Mononuclear cell (primary cell): ENCODE measurements at regions not wholly inside any gene's neighbourhood (a gene's known extent, or its start where the extent isn't known, plus 50 kb on each side); places are given as distances from the start of the nearest gene placed in this dataset.

Experiments
- H3K27me3 ChIP-seq: 2 replicates; pipeline ENCODE4 v1.6.0; 2011; ENCODE audit warnings: low read length, control low read depth; ENCODE audit not compliant: insufficient read depth
- H3K4me1 ChIP-seq: 2 replicates; pipeline ENCODE4 v1.5.1; 2011; ENCODE audit warnings: mild to moderate bottlenecking, low read length, control low read depth; ENCODE audit not compliant: insufficient read depth
- H3K4me3 ChIP-seq: 2 replicates; pipeline ENCODE4 v1.5.1; 2011; ENCODE audit warnings: mild to moderate bottlenecking, low read length, moderate library complexity
- H3K9me3 ChIP-seq: 2 replicates; pipeline ENCODE4 v1.5.1; 2011; ENCODE audit warnings: low read depth, mild to moderate bottlenecking, control low read depth, low read length

DNA sequence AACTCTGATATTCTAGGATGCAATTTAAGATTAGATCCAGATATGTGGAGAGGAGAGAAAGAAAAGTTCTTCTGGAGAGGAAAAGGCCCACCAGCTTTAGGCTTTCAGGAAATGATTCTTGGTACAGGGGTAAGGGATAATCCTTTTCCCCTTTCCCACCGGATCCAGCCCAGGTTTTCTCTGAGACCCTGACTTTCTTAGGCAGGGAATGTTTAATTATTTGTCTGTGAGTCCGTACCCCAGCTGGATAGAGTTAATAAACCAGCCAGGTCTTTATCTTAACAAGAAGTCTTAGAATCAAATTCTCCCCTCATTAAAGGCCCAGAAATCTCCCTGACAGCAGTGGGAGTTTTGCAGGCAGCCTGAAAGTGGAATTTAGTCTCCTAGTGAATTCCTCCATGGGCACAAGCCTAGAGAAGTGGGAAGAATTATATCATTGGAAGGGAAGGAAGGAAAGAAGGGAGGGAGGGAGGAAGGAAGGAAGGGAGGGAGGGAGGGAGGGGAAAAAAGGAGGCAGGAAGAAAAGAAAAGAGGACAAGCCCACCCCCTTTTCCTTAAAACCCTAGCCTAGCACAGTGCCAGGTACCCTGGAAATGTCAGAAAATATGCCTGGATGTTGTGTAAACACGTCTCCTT lies 189.0 kb downstream of the PLPP3 start:
- Histone ChIP-seq H3K4me1 (no peaks in the 10 kb centered on the region), H3K4me3 (no peak overlapping the region), H3K9me3 (no peaks in the 10 kb centered on the region), H3K27me3 (no peaks in the 10 kb centered on the region)

DNA sequence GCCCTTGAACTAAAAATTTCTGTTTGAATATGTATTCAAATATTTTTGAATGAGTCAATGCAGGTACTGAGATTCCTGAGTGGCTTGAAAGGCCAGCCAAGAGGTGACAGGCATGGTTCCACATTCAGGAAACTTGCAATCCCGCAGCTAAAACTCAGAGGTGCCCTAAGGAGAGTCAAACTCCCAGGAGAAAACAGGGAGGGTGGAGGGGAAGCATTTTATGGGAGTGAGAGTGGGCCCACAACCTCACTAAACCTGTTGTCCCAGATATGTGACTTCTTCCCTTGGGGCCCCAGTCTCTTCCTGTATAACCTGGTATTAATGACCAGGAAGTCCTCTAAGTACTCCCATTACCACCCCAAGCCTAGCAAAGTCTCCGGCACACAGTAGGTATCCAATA lies 189.6 kb downstream of the PLPP3 start:
- no peak overlapping the region for H3K4me3 ChIP-seq
- H3K27me3 ChIP-seq = no peaks in the 10 kb centered on the region
- no peaks in the 10 kb centered on the region for H3K9me3 ChIP-seq
- no peaks in the 10 kb centered on the region for H3K4me1 ChIP-seq

DNA sequence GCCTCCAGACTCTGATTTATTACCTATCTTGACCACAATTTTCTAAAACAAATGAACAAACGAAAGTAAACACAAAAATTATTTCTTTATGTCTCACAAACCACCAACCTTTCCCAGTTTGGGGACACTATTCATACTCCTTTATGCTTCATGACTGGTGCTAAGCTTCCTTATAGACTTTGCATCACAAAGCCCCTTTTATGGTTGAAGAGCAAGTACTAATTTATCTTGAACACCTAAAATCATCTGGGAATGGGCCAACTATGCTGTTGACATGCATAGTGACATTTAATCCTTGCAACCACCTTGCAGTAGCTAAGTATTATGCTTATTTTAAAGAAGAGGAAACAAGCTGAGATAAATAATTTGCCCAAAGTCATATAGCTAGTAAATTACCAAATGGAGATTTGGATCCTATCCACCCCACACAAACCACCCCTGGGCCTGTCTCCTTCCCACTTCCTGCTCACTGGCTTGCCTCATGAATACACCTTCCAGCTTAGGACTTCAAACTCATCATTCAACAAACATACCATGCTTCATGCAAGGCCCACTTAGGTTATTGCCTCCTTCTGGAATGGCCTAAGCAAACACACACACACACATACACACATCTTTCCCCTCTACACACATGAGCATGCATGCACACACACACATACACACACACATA lies 192.2 kb downstream of the PLPP3 start:
- H3K4me1 ChIP-seq = no peaks in the 10 kb centered on the region
- no peaks in the 10 kb centered on the region for H3K9me3 ChIP-seq
- H3K27me3 ChIP-seq = no peaks in the 10 kb centered on the region
- no peak overlapping the region for H3K4me3 ChIP-seq

DNA sequence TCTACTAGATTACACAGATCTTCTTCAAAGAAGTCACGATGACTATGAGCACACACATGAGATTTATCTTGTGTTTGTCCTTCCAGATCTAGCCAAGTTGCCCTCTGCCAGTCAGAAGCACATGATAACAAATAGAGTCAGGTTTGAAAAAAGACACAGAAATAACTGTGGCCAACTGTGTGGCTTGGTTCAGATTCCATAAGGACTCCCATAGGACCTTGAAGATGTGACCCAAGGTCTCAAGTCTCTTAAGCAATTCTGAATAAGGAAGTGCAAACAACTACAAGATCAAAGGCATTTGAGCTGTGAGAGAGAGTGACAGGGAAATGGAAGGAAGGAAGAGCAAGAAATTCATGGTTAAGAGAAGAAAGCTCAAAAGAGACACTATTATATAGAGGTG lies 194.0 kb downstream of the PLPP3 start:
- no peaks in the 10 kb centered on the region for H3K4me1 ChIP-seq
- H3K4me3 ChIP-seq = no peak overlapping the region
- H3K27me3 ChIP-seq = no peaks in the 10 kb centered on the region
- H3K9me3 ChIP-seq = no peaks in the 10 kb centered on the region

DNA sequence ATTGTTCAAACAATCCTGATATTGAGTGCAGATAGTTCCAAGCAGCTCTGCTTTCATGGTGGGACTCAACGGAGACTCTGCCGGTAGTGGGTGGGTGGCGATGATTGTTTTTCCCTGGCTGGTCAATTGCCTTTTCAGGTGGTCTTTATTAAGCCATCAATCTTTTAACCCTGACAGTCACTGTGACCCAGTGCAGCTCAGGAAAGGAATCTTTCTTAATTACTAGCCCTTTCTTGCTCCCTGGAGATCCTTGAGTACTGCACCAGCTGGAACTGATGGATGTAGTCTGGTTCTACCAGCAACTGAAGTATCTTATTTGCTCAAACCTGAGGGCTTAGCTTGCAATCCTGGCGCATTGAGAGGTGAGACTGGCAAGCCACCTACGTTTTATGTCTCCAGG lies 196.4 kb downstream of the PLPP3 start:
- H3K4me1 ChIP-seq = no peaks in the 10 kb centered on the region
- H3K4me3 ChIP-seq = no peak overlapping the region
- H3K27me3 ChIP-seq = no peaks in the 10 kb centered on the region
- no peaks in the 10 kb centered on the region for H3K9me3 ChIP-seq

DNA sequence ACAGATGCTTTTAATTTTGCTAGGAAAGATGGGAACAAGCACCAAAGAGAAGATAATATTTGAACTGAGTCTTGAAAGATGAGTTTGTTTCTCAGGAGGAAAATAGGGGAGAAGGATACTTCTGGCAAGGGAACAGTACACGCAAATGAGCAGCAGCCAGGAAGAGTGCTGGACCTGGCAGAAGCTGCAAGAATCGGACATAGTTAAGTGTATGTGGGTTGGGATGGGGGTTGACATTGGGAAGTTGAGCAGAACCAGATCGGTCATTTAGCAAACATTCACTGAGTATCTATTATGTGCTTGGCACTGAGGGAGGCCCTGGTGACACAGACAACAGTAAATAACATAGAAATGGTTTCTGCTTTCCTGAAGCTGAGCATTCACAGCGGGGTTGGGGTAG lies 198.8 kb downstream of the PLPP3 start:
- Histone ChIP-seq H3K4me1 (no peaks in the 10 kb centered on the region), H3K4me3 (no peak overlapping the region), H3K9me3 (no peaks in the 10 kb centered on the region), H3K27me3 (no peaks in the 10 kb centered on the region)

DNA sequence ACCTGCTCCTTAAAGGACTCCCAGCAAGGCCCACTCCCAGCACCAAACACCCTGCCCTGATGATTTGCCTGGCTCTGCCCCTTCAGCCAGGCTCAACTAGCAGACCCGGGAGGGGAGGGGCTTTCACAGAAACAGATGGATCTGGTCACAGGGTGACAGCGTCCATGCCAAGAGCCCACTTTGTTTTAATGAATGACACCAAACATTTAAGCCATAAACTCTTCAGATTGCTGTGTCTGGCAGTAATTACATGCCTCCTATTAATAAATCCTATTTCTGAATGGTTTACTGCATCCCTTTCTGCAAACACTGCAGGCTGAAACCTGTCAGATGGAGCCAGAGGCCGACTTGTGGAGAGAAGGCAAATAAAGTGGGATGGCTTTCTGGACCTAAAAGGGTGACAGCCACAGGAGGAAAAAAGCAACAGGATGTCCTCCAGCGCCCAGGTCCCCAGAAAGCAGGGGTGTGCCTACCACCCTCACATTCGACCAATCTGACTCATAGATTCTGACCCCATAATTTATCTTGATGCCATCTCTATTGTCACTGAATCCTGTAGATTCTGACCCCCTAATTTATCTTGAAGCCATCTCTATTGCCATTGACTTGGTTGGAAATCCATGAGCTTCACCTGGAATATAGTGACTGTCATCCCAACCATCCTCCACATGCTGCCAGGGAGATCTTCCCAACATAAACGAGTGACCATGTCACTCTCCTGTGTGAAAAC lies 200.9 kb downstream of the PLPP3 start:
- Histone ChIP-seq H3K27me3 (no peaks in the 10 kb centered on the region), H3K4me1 (no peaks in the 10 kb centered on the region), H3K9me3 (no peaks in the 10 kb centered on the region), H3K4me3 (no peak overlapping the region)

DNA sequence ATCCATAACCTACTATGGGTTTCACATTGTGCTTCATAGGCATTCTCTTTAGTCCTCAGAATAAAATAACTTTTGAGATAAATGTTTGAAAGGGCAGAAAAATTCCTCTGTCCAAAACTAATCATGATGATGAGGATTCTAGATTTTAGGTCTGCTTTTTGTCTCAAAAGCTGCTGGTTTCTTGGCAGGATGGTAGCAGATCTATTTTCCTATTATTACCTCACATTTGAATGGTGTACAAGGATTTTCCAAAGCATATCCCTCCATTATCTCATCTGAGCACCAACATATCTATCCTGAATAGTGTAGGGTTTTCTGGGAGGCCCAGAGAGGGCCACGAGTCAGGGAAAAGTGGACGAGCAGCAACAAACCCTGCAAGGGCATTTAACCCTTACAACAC lies 201.9 kb downstream of the PLPP3 start:
- H3K4me1 ChIP-seq = no peaks in the 10 kb centered on the region
- H3K4me3 ChIP-seq = no peak overlapping the region
- H3K27me3 ChIP-seq = no peaks in the 10 kb centered on the region
- no peaks in the 10 kb centered on the region for H3K9me3 ChIP-seq

DNA sequence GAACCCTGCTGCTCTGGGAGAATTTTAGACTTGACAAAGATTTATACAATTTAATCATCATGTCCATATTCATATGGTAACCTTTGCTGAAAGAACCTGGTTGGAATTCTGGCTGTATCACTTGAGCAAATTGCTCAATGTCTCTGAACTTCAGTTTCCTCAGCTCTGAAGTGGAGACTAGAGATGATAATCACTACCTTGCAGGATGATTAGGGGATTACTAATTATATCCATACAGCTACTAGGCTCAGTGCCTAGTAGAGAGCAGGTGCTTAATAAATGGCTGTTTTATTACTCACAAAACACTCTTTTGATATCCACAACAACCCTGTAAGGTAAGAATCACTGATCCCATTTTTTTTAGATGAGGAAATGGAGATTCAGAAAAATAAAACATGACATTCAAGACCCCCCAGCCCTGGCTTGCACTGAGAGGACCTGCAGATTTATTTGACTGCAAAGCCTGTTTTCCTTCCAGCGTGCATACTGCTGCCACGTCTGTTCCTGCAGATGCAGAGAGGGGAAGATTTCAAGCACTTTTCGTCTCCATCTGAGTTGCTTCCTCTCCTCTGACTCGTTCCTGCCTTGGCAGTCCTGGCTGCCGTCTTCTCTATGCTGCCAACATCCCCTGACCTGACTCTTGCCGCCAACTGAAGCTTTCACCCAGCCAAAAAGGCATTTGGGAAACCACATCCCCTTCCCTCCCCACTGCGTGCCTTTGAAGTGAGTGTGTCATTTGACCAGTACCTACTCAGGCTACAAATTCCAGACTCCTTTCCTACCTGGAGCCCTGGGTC lies 203.0 kb downstream of the PLPP3 start:
- Histone ChIP-seq H3K4me1 (no peaks in the 10 kb centered on the region), H3K4me3 (no peak overlapping the region), H3K9me3 (no peaks in the 10 kb centered on the region), H3K27me3 (no peaks in the 10 kb centered on the region)

DNA sequence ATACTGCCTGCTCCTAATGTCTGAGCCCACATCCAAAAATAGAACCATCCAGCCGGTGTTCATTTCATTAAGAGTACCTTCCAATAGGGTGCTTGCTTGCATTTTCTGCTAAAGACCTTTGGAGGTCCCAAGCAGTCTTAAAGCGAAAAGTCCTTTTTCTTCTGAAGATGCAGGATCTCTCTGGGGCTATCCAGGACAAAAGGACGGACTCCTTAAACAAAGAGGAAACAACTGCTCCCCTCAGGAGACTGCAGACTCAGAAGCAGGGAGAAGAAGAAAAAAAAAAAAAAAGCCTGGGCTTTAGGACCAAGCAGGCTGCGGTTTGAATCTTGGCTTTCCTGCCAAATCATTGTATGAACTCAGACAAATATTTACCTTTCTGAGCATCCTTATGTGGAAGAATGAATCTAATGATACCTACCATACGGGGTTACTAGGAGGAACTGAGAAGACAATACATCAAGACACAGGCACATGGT lies 204.0 kb downstream of the PLPP3 start:
- Histone ChIP-seq H3K9me3 (no peaks in the 10 kb centered on the region), H3K4me1 (no peaks in the 10 kb centered on the region), H3K27me3 (no peaks in the 10 kb centered on the region), H3K4me3 (no peak overlapping the region)

DNA sequence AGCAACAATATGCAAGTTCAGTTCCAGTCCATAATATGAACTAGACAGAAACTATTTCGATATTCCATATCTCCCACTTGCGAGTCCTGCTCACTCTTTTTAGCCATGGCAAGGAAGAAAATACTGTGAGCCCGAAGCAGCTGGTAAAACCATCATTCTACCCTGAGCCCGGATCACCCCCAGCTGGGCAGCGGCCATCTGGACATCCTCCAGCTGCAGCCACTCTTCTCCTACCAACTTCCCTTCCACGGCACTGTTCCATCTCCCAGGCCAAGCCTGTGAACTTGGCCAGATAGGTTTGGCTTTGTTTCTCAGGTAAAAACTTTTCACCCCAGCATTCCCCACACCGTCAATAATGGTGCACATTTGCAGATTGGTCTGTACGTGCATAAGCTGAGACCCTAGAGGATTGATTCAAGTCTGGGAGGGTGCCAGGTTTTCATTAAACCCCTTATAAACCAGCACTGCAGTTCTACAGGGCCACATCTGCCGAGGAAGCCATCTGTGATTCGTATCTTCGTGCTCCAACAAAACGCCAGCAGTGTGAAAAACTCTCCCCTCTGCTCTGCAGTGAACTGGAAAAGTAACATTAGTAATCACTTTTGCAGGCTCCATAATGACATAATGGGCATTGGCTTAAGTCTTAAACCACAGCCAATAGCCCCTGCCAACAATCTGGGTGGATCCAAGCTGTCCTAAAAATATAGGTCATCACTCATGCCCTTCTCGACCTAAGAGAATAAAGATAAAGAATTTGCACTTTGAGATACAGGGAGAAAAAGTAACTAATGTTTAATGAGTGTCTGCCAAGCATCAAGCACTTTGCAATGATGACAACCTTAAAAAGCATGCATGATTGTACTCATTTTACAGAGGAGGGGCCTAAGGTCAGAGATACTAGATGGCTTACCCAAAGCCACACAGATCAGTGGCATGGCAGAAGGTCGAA lies 205.1 kb downstream of the PLPP3 start:
- Histone ChIP-seq H3K4me1 (no peaks in the 10 kb centered on the region), H3K9me3 (no peaks in the 10 kb centered on the region), H3K27me3 (no peaks in the 10 kb centered on the region), H3K4me3 (no peak overlapping the region)

DNA sequence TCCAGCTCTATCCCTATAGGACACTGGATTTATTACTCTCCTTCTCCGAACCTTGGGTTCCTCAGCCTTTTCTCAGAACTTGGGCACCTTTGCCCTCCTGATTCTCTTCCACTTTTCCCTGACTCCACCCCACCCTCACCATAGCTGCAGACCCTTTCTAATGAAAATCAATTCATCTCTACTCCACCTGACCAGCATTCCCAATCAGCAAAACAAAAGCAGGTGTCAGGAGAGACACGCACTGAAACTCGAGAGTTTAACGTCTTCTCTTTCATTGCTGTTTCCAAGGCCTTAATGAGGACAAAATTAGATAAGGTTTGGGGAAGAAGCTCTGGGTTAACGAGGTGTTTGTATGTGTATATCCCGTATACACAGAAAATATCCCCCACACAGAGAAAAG lies 208.8 kb downstream of the PLPP3 start:
- no peak overlapping the region for H3K4me3 ChIP-seq
- H3K9me3 ChIP-seq = no peaks in the 10 kb centered on the region
- H3K27me3 ChIP-seq = no peaks in the 10 kb centered on the region
- H3K4me1 ChIP-seq = no peaks in the 10 kb centered on the region

DNA sequence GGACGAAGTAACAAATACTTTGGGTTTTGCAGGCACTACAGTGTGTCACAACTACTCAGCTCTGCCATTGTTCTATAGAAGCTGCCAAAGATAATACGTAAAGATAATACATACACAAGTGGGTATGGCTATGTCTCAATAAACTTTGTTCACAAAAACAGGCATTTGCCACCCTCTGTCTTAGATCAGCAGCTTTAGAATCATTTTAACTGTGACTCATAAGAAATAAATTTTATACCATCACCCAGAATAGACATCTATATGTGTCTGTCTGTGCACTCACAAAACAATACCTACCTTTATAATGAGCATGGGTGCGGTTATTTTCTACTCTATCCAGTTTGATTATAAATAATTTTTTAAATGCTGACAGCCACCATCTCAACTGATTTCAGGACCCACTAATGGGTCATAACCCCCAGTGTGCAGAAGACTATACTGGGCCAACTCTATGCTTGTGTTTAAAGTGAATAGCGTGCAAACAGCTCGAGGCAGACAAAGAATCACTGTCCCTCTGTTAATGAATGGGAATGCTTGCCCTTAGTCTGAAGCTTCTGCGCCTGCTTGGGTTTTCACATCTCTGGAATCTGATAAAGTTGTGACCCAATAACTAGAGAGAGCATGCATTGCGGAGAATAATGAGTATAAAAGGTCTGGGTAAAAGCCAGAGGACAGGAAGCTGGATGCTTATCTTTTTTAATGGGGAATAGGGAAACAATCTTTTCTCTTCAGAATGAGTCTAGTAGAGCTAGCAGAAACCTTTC lies 216.2 kb downstream of the PLPP3 start:
- Histone ChIP-seq H3K4me3 (no peak overlapping the region), H3K4me1 (no peaks in the 10 kb centered on the region), H3K27me3 (no peaks in the 10 kb centered on the region), H3K9me3 (no peaks in the 10 kb centered on the region)

DNA sequence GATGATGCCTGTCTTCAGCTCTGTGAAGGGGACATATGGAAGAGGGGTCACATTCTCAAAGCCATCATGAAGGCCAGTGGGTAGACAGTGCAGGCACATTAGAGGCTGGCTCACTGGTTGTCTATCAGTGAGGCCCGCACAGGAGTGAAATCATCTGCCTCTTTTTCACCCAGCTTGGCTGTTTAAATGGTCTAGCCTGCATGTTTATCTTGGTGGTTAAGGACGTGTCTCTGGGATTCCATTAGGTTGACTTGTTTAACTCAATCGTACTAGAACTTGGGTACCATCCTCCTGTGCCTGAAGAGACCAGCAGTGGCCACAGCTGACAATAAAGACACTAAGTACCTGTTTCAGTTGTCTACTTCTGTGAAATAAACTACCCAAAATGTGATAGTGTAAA lies 219.3 kb downstream of the PLPP3 start:
- no peaks in the 10 kb centered on the region for H3K27me3 ChIP-seq
- H3K4me1 ChIP-seq = no peaks in the 10 kb centered on the region
- no peak overlapping the region for H3K4me3 ChIP-seq
- H3K9me3 ChIP-seq = no peaks in the 10 kb centered on the region
